ENCODE measurements at regions not wholly inside any gene's neighbourhood (a gene's known extent, or its start where the extent isn't known, plus 50 kb on each side); places are given as distances from the start of the nearest gene placed in this dataset.

DNA sequence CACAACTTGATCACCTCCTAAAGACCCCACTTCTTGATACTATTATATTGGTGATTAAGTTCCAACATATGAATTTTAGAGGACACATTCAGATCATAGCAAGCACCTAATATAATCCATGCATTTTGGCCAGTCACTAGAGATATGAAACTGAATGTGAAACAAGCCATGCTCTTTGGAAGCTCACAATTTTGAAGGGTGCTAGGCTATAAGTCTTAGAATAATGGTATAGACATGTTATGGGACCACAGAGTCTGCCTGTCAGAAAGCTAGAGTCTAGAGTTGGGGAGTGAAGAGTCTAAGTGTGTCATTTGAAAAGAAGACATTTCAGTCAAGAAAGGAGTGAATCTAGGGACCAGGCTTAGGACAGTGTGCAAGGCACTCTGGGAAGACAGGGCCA, 186.4 kb upstream of the SLC24A5 start:
- no peak overlapping the region for H3K4me3 ChIP-seq (ENCODE audit: low read depth, low read length)
- TF ChIP-seq, protein P1, sequence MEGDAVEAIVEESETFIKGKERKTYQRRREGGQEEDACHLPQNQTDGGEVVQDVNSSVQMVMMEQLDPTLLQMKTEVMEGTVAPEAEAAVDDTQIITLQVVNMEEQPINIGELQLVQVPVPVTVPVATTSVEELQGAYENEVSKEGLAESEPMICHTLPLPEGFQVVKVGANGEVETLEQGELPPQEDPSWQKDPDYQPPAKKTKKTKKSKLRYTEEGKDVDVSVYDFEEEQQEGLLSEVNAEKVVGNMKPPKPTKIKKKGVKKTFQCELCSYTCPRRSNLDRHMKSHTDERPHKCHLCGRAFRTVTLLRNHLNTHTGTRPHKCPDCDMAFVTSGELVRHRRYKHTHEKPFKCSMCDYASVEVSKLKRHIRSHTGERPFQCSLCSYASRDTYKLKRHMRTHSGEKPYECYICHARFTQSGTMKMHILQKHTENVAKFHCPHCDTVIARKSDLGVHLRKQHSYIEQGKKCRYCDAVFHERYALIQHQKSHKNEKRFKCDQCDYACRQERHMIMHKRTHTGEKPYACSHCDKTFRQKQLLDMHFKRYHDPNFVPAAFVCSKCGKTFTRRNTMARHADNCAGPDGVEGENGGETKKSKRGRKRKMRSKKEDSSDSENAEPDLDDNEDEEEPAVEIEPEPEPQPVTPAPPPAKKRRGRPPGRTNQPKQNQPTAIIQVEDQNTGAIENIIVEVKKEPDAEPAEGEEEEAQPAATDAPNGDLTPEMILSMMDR (IDR thresholded peaks at IDR 0.05; ENCODE audit: control insufficient read depth, extremely low read depth, insufficient read depth) = no peak
- DNase-seq (ENCODE audit: low read depth) = no peak

DNA sequence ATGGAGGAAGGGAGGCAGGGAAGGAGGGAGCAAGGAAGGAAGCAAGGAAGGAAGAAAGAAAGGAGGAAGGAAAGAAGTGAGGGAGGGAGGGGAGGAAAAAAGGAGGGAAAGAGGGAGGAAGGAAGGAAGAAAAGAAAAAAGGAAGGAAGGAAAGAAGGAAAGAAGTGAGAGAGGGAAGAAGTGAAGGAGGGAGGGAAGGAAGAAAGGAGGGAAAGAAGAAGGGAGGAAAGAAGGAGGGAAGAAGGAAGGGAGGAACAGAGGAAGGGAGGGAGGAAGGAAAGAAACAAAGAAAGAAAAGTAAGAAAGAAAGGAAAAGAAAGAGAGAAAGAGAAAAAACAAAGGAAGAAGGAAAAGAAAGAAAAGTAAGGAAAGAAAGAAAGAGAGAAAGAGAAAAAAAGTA, 183.0 kb upstream of the SLC24A5 start:
- DNase-seq (ENCODE audit: low read depth) = no peak
- TF ChIP-seq, protein P1 (IDR thresholded peaks at IDR 0.05; ENCODE audit: control insufficient read depth, extremely low read depth, insufficient read depth) = no peak
- no peak overlapping the region for H3K4me3 ChIP-seq (ENCODE audit: low read depth, low read length)

DNA sequence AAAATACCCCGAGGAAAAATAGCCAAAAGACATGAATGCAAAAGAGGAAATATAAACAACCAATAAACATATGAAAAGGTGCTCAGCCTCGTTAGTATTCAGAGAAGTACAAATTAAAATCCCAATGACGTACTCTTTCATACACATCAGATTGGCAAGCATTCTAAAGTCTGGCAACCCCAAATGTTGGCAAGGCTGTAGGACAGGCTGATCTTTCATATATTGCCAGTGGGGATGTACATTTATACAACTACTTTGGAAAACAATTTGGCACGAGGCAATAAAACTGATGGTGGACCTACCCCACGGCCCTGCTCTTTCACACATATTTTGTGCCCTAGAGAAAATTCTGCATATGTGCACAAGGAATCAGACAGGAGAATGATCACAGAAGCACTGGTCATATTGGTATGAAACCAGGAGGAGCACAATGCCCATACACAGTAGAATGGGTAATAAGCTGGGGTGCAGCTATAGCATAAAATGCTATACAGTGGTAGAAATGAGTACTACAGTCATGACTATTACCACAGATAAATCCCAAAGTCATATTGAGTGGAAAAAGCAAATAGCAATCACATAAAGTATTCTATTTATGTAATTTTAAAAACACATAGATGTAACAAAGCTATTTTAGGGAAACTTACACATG, 176.0 kb upstream of the SLC24A5 start:
- DNase-seq (ENCODE audit: low read depth) = peak; percentile 64

DNA sequence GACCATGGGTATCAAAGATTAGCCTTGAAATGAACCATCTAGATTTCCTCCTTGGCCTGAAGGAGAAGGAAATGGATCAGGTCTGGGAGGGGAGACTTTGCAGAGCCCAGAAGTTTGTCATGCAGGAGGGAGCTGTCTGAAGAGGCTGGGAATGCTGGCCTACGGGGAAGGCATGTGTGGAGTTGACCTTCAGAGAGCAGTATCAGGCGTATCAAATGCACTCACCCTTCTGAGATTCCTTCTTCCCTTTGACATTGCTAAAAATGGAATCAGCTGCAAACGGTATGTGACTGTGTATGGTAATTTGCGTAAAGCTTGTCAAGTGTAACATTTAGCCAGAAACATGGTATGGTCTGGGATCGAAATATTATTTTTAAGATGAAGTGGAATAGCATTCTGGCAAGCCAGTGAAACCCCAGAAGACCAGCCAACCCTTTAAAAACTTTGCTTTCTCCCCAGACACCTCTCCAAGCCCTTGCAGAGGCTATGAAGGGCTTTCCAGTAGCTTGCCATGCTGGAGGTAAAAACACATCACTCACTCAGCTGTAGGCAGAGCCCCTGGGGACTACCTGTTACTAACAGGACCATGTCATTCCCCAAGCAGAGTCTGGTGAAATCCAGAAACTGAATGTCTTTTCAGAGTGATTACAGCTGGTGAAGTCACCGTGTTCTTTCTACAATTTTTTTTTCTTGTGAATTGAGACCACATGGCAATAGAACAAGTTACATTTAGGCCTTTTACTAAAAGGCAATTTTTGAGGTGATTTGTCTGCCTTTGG, 174.7 kb upstream of the SLC24A5 start:
- H3K4me3 ChIP-seq (ENCODE audit: low read depth, low read length) = no peak overlapping the region
- TF ChIP-seq, protein P1 (IDR thresholded peaks at IDR 0.05; ENCODE audit: control insufficient read depth, extremely low read depth, insufficient read depth) = no peak
- no peak for DNase-seq (ENCODE audit: low read depth)

More for the DNA sequence above, 176.0 kb upstream of the SLC24A5 start:
- TF ChIP-seq, protein P1 (IDR thresholded peaks at IDR 0.05; ENCODE audit: control insufficient read depth, extremely low read depth, insufficient read depth) = 0 out of 2 replicates have a peak, but pooled peaks have one; percentile 0
- no peak overlapping the region for H3K4me3 ChIP-seq (ENCODE audit: low read depth, low read length)

DNA sequence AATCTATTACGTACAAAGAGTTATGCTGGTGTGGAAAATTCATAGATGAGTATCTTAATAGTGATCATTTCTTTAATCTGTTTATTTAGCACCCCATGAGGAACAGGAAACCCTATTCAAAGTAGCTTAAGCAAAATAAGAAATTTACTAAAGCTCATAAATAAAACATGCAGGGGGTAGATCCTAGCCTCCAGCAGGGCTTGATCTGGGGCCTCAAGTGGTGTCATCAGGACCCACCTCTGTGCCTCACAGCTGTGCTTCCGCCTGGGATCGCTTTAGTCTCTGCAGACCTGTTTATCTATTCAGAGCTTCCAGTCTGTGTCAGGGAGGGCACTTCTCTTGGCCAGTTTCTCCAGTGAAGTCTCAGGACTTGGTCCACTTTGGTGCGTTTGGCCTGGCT, 171.0 kb upstream of the SLC24A5 start:
- TF ChIP-seq, protein P1 (IDR thresholded peaks at IDR 0.05; ENCODE audit: control insufficient read depth, extremely low read depth, insufficient read depth) = no peak
- no peak overlapping the region for H3K4me3 ChIP-seq (ENCODE audit: low read depth, low read length)
- no peak for DNase-seq (ENCODE audit: low read depth)

DNA sequence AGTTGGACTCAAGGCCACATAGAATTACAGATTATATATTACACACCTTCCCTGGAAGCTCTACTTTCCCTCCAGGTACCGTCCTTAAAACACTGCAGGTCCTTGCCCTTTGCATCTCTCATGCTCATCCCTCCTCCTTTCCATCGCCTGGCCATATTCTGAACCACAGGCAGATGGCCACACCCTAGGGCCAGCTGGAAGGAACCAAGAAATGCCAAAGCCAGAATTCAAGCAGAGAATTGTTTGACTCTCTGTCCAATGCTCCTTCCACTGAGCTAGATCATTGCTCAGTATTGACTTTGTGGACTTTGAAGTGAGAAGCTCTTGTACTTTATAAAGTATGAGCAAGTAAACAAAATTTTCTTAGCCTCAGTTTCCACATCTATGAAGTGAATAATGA, 170.3 kb upstream of the SLC24A5 start:
- TF ChIP-seq, protein P1 (IDR thresholded peaks at IDR 0.05; ENCODE audit: control insufficient read depth, extremely low read depth, insufficient read depth) = no peak
- DNase-seq (ENCODE audit: low read depth) = no peak
- no peak overlapping the region for H3K4me3 ChIP-seq (ENCODE audit: low read depth, low read length)
